ENCODE measurements at regions not wholly inside any gene's neighbourhood (a gene's known extent, or its start where the extent isn't known, plus 50 kb on each side); places are given as distances from the start of the nearest gene placed in this dataset.

DNA sequence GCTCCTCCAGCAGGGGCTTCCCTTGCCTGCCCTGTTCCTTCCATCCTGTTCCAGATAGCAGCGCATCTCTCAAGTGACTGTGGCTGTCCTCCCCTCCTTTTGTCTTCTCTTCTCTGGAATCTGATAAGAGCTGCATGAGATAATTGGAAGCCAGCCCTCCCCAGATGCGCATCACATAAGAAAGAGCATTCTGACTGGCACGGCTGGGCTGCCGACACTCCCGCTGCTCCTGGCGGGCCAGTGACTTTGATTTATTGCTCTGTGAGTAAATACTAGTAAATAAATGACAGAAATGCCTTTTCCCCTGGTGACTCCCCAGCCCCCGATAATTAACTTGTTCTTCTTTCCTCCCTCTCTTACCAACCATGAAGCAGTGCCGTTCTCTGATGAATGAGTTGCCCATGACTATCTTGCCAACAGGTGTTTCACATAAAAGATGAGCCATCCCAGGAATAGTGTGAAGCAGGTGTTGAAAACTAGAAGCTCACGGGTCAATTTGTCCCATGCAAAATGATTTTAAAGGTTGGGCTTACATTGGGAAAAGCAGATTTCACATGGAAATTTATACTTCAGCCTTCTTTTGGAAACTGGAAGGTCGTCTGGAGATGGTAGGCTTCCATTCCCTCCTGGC lies 212.3 kb downstream of the ERCC6L2 start:
- no peak for DNase-seq (ENCODE audit: low read depth, low spot score)

DNA sequence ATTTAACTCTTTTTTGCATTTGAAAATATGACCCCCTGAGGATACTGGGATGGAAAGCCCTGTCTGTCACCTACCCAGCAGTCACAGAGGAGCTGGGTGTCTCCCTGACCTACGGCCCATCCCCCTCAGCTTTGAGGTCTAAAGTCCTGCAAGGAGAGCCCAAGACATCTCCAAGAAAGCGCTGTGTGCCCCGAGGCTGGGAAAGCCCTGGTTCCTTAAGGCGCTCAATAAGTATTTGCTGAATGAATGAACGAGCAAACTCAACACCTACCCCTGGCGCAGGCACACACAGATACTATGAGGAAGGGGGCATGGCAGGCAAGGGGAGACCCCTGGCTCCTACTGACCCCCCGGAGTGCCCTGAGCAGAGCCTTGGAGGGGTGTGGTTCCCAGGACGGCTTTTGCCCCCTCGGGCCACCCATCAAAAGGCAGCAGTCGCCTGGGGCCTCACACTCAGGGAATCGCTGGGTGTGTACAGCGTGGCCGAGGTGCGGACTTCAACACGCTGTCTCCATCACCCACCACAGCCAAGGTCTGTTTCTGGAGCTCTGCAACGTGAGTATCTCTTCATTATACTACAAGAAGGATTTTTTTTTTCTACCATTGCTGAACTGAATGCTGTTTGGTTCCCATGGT lies 211.6 kb downstream of the ERCC6L2 start:
- DNase-seq (ENCODE audit: low read depth, low spot score): no peak

DNA sequence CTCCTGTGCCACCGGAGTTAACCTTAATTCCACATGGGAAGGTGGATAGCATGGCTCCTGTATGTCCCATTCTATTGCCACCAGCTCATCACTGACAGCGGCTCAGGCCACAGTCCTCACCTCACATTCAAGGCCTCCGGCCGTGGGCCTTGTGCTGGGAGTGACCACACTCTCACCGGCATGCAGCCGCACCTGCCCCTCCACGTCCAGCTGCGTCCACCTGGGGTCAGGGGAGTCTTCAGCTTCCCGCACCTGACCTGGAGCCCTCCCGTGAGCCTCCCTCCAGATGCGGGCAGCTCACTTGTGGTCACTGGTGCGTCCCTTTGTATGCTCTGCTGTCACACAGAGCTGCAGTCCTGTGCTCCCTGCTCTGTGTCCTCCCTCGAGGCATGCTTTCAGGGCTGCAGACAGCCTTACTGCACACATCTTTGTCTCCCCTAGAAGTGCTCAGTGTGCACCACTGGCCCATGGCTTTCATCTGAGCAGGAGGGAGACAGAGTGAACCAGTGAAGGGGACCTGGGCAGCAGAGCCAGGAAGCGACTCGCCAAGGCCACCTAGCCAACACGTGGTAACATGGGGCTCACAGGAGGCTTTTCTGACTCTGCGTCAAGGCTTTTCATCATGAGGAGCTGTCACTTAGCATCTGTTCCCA lies 210.1 kb downstream of the ERCC6L2 start:
- DNase-seq (ENCODE audit: low read depth, low spot score): no peak

DNA sequence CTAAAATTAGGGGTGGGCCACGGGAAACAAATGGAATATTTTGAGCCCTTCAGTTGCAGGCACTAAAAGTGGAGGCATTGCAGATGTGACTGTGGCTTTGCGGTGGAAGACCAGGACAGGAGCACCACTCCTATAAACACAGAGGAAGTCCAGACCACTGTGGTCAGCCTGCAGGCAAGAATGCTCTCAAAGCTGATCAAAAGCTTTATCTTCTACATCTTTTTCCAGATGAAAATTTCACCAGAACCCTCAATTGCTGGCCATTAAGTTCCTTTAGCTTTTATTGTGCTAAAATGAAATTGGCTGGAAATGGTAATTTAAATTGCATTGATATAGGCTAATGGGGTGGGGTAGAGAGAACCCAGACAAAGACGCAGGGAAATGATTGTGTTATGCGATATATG lies 208.8 kb downstream of the ERCC6L2 start:
- no peak for DNase-seq (ENCODE audit: low read depth, low spot score)

DNA sequence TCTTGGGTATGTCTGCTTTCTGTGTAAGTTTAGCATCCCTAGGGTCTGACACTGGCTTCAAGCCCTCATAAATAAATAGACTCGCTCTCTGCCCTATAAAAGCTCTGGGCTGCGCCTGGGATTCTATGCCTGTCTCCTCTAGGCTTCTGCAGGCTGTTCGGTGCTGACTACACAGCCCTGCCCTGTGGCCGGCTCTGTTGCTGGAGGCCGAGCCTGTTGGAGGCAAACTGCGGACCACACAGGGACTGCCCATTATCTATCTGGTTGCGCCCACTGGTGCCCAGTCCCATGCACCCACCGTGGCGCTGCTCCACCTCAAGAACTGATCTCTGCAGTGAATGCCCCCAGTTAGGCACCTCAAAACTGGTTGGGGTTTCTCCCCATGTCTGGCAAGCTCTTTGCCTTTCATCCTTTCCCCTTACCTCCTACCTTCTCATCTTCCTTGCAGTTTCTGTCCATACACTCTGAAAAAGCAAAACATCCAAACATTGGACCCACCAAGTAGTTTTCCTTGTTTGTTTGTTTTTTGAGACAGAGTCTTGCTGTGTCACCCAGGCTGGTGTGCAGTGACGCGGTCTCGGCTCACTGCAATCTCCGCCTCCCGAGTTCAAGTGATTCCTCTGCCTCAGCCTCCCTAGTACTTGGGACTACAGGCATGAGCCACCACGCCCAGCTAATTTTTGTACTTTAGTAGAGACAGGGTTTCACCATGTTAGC lies 207.2 kb downstream of the ERCC6L2 start:
- no peak for DNase-seq (ENCODE audit: low read depth, low spot score)

DNA sequence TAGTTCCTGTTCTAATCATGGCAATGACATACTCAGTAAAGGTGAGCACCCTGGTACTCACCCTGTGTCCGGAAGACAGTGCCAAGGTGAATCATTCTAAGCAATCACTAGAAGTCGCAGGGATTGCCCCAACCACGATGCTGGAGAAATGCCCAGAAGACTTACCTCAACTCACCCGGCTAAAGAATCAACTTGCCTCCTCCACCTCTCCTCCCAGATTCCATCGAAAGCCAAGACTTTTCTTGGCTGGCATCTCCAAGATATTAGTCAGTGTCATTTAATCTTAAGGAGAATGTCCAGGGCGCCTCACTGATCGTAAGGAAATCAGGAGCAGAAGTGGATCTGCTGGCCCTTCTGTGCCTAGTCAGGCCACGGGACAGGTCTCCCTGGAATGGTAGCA lies 204.9 kb downstream of the ERCC6L2 start:
- DNase-seq (ENCODE audit: low read depth, low spot score): no peak

DNA sequence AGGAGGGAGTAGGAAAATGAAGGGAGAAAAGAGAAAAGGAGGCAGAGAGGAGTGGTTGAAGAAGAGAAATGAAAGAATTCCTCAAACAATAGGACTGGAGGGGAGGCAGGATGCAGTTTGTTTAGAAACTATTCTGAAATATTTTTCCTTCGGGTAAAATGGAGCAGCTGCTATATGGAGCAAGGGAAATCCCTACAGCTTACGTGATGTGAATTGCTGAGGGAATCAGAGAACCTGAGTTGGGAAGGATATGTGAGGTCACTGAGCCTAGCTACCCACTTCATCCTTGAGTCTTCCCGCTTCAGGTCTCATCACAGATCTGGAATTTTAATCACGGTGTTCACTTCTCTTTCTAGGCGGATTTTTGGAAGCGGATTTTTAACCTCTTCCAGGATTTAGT lies 204.3 kb downstream of the ERCC6L2 start:
- no peak for DNase-seq (ENCODE audit: low read depth, low spot score)

DNA sequence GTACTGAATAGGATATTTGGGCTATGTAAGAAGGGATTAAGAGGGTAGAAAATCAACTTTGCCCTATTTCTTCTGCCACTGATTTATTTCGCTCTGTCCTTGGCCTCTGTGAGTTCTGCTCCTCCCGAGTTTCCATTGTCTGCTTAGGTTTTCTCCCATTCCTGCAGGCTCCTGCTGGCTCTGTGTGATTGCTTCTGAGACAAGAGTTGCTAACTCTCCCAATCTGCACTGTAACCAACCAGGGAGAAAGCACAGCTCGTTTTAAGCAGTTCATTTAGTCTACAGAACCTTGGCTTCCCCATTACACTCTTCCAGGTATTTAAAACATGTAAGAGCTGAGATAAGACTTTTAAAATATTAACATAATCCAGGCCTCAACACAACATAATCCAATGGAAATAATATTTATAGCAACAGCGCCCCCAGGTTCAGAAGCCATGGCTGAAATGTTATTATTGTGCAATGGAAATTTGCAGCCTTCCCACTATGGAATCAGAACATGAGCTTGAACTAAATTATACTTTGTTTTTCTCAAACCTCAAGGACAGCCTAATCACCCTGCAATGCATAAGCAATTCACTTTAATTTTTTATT lies 203.5 kb downstream of the ERCC6L2 start:
- no peak for DNase-seq (ENCODE audit: low read depth, low spot score)

DNA sequence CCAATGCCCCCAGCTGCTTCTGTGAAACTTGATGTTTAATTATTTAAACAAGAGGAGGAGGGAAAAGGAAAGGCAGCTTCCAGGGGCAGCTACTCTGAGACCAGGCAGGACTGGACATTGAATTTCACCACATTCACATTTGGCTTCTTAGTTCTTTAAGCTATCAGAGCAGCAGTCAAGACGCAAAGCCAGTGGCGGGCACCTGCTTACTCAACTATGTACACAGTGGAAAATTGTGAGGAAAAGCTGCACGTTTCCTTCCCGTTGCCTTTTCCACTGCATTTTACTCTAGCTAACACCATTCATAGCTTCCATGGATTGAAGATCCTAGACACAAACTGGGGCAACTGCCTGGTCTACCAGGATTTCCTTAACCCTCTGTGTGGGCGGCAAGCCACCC lies 200.3 kb downstream of the ERCC6L2 start:
- DNase-seq (ENCODE audit: low read depth, low spot score): no peak

DNA sequence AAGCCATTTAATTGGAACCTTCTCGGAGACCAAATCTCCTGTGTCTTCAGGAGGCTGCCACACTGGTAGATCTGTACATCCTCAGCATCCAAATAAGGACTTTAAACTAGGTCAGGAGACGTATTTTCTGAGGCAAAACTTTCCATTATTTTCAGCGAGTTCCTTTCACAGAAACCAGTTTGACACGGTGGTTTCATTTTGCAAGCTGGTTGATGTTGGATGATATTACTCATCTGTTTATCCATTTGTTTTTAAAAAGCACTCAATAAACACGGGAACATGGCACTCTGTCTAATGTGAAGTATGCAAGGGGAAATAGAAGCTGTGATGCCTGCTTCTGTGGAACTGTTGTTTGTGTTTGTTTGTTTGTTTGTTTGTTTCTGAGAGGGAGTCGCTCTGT lies 199.6 kb downstream of the ERCC6L2 start:
- no peak for DNase-seq (ENCODE audit: low read depth, low spot score)

DNA sequence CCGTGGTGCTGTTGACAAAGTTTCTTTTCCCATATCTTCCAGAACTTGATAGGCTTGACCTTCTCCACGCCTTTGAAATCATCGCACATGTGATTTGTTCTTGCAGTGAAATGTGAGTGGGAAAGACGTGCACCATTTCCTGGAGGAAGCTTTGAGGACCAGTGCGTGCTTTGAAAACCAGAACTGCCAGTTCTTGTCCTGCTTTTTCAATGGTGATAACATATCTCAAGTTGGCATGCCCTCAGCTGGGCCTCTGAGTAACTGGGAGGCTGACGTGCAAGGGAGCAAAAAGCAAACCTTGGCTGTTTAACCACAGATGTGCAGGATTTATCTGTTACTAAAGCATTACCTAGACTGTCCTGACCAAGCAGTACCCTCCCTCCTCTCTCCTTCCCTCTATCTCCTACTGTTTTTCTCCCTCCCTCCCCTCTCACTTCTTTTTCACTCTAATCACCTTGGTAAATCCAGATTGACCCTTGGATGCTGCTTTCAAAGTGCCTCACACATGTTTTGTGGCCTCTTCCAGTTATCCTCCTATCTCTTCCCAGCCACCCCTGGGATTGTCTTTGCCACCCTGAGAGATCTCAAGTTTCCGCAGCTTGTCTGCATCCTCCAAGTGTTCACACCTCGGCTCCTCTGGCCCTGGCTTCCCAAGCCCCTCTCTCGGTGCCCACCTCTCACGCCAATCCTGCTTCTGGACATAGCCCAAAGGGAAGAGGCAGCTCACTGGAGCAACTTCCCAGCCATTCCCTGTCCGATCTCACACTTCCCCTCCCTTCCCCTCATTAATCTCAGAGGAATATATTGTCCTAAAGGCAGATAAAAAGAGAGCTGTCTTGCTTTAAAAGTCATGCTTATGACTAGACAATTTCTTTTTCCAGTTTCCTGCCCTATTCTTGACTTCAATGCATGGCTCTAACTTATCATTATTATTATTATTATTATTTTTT lies 198.3 kb downstream of the ERCC6L2 start:
- no peak for DNase-seq (ENCODE audit: low read depth, low spot score)

DNA sequence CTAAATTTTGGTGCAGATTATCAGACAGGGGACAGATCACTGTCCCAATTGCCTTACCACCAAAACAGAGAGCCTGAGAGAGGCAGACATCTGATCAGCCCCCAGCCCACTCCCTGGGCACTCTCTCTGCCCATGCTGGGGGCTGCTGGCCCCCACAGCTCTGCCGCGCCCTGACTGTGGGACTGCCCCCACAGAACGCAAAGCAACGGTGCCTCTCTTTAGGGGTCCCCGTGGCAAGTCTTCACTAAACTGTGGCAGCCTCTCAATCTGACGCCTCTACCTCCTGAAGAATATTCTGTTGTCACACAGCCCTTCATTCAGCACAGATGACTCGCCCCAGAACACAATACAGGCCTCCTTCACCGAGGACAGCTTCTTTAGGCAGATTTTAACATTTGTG lies 197.4 kb downstream of the ERCC6L2 start:
- no peak for DNase-seq (ENCODE audit: low read depth, low spot score)

DNA sequence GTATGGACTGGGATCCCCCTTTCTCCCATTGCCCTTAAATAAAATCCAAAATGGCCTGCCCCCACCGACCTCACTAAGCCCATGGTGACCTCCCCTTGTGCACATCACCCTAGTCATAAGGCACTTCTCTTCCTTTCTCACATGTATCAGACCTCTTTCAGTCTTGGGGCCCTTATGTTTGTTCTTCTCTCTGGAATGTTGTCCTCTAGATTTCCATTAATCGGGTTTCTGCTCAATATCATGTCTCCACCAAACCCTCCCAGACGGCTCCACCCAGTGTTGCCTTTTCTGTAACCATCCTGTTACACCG lies 196.3 kb downstream of the ERCC6L2 start:
- no peak for DNase-seq (ENCODE audit: low read depth, low spot score)

DNA sequence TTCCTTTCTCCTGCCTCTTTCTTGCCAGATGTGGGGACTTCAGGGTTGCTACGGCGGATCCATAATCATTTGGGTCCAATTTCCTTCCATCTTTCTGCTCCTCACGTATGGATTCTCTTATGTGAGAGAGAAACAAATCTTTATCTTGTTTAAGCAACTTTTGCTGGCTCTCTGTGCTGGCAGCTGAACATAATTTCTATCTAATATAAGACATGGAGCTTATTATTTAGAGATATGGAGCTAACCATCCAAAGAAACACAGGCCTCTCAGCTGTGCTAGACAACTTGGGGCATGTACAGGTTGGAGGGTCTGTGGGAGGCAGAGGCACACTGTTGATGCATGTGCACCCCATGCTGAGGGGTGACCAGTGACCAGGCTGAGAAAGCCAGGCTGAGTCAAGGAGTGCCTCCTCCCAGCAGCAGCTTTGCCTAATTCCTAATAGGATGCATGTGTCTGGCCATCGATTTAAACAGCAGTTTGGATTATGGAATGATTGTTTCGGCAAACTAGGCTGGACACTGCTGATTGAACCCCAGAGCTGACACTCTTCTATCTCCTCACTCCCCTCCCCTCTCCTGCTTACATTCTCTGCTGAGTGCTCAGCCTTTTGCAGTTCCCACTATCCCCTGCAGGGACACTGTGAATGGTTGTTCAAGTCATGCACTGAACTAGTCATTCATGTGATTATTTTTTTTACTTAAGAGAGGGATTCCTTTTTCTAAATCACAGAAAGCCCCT lies 195.8 kb downstream of the ERCC6L2 start:
- no peak for DNase-seq (ENCODE audit: low read depth, low spot score)

DNA sequence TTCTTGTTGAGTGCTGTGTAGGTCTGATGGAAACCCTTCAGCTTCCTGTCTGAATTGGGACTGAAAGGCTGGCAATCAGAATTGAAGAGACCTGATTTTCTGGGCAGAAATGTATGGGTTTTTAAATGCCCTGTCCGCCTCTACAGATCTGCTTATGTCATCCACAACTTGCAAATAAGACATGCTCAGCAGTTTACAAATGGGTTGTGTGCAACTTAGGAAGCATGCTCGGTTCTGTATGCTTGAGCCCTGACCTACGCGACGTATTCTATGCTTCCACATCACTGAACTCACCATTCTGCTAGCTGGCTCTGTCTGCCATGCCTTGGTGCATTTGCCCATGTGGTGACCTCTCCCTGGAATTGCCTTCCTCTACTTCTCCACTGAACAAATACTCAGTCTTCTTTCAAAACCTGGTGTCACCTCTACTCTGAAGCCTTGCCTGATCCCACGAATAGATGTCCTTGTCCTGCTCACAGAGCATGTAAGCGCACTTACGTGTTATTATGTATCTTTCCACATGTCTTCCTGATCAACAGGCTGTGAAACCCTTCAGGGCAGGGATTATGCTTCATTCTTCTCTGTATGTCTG lies 194.2 kb downstream of the ERCC6L2 start:
- no peak for DNase-seq (ENCODE audit: low read depth, low spot score)

DNA sequence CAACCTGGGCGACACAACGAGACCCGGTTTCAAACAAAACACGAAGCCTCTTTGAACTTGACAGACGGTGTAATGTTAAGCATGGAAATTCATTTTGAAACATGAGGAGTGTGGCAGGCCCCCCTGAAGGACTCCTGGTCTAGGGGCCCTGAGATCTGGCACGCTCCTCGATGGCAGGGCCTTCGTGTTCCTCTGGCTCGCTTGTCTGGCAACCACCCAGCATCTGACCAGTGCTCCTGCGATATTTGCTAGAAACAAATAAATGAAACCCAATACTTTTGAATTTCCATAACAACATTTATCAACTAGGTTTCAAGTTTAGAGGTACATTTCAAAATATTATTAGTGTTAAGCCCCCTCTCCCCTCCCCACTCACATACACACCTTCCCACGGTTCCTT lies 193.0 kb downstream of the ERCC6L2 start:
- DNase-seq (ENCODE audit: low read depth, low spot score): no peak

DNA sequence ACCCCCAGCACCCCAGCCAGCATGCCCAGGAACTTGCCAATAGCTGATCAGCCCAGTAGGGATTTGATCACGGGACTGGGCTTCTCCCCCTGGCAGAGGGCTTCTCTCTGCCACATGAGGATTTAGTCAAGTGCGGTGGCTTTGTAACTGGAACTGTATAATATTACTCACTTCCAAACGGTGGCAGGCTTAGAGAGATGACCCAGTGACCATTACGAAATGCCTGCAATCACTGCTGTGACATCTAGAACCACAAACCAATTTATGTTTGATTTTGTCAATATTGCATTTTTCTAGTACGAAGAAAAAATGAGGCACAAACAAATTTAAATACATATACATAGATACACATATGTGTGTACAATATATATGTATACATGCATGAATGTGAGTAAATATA lies 192.1 kb downstream of the ERCC6L2 start:
- DNase-seq (ENCODE audit: low read depth, low spot score): no peak

DNA sequence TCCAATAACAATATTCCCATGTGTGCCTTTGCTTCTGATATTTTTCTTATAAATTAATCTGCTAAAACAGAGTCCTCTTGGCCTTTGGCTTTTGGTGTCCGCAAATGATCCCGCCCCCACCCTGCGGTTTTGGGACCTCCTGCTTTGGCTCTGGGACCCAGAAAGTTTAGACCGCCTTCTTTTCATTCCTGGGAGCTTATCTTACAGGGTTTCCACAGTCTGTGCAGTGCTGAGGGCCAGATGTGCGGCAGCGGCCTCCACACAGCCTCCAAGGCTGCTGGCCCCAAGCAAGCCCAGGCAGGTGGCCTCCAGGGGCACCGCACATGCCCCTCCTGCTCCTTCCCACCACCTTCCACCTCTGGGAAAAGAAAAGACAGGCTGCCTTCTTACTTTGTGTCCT lies 191.5 kb downstream of the ERCC6L2 start:
- no peak for DNase-seq (ENCODE audit: low read depth, low spot score)

DNA sequence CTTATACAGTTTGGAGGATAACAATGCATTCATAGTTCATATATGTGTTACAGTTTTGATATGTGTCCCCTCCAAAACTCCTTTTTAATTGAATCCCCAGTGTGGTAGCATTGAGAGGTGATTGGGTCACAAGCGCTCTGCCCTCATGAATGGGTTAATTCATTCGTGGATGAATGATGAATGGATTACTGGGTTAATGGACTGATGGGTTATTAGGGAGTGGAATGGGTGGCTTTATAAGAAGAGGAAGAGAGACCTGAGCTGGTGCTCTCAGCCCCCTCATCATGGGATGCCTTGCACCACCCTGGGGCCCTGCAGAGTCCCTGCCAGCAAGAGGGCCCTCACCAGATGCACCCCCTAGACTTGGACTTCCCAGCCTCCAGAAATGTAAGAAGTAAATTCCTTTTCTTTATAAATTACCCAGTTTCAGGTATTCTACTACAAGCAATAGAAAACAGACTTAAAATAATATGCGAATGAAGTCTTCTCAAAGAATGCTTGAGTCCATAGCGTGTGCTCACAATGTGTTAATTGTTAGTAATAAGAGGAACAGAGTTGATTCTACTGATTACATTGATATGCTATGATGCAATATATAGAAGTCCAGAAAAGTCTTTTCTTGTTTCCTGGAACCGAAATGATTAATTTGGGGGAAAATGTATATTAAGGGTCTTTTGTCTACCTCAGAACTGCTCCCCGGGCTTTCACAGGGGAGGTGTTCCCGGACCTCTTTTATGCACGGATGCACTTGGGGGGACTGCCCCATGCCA lies 190.2 kb downstream of the ERCC6L2 start:
- no peak for DNase-seq (ENCODE audit: low read depth, low spot score)
